PC-9 (cell line): ENCODE measurements at regions not wholly inside any gene's neighbourhood (a gene's known extent, or its start where the extent isn't known, plus 50 kb on each side); places are given as distances from the start of the nearest gene placed in this dataset.

Experiments
- BruUV-seq: library from RNA; stranded (reverse); fragments of 400-500 nt; replicated peaks from 2 replicates; lab custom pipeline; 2021; lab: Mats Ljungman, UMichigan
- CTCF ChIA-PET: fragments of 300-600 bp; sonication (Branson Sonifier 250); formaldehyde crosslinking; loops from one replicate; lab custom pipeline; 2022; ENCODE audit warnings: antibody characterized with exemption; lab: Charles Lee
- POLR2A ChIA-PET: fragments of 300-600 bp; sonication (Branson Sonifier 250); formaldehyde crosslinking; loops from one replicate; lab custom pipeline; 2022; ENCODE audit warnings: antibody characterized with exemption; ENCODE audit not compliant: unreplicated experiment; lab: Charles Lee
- DNase-seq, 2 experiments: peaks; one replicate each; pipeline versions ENCODE4 v3.0.0 to v3.0.0-alpha.2; 2015 to 2022; ENCODE audit warnings: mixed read lengths in 1 of 2
- H2AFZ ChIP-seq: fragments of 200-600 bp; sonication (generic); 2 replicates; pipeline ENCODE4 v1.8.1; 2017; ENCODE audit warnings: antibody characterized with exemption
- H3F3A ChIP-seq: fragments of 200-600 bp; sonication (generic); 2 replicates; pipeline ENCODE4 v1.8.1; 2017; ENCODE audit warnings: antibody characterized with exemption, mild to moderate bottlenecking, low read depth; ENCODE audit not compliant: insufficient read depth
- H3K27ac ChIP-seq: fragments of 200-600 bp; sonication (generic); 2 replicates; pipeline ENCODE4 v1.6.1; 2016; ENCODE audit warnings: mixed run types
- H3K27me3 ChIP-seq: fragments of 200-600 bp; sonication (generic); 2 replicates; pipeline ENCODE4 v1.6.1; 2016; ENCODE audit warnings: low read depth, mixed run types; ENCODE audit not compliant: insufficient read depth
- H3K36me3 ChIP-seq: fragments of 200-600 bp; sonication (generic); 2 replicates; pipeline ENCODE4 v1.6.1; 2016; ENCODE audit warnings: low read depth, mixed run types
- H3K4me1 ChIP-seq: fragments of 200-600 bp; sonication (generic); replicated peaks from 2 replicates; pipeline ENCODE4 v1.6.1; 2016; ENCODE audit warnings: mixed run types; ENCODE audit not compliant: insufficient read depth
- H3K4me2 ChIP-seq: fragments of 200-600 bp; sonication (generic); 2 replicates; pipeline ENCODE4 v1.6.1; 2017; ENCODE audit warnings: mixed run types
- H3K4me3 ChIP-seq: fragments of 200-600 bp; sonication (generic); 2 replicates; pipeline ENCODE4 v1.6.1; 2016; ENCODE audit warnings: mixed run types
- H3K79me2 ChIP-seq: fragments of 200-600 bp; sonication (generic); 2 replicates; pipeline ENCODE4 v1.6.1; 2017; ENCODE audit warnings: low read depth, mixed run types
- H3K9me2 ChIP-seq: fragments of 200-600 bp; sonication (generic); 2 replicates; pipeline ENCODE4 v1.8.1; 2017; ENCODE audit warnings: mild to moderate bottlenecking; ENCODE audit not compliant: insufficient read depth
- H3K9me3 ChIP-seq: fragments of 200-600 bp; sonication (generic); 2 replicates; pipeline ENCODE4 v1.8.1; 2016; ENCODE audit warnings: low read depth; ENCODE audit not compliant: insufficient read depth
- H4K20me1 ChIP-seq: fragments of 200-600 bp; sonication (generic); 2 replicates; pipeline ENCODE4 v1.8.1; 2017; ENCODE audit not compliant: insufficient read depth
- CTCF ChIP-seq: fragments of 200-600 bp; sonication (generic); conservative IDR thresholded peaks from 2 replicates; pipeline ENCODE4 v1.6.1; 2017; ENCODE audit warnings: mixed run types, antibody characterized with exemption, mild to moderate bottlenecking, moderate library complexity
- EZH2 ChIP-seq: fragments of 200-600 bp; sonication (generic); IDR thresholded peaks from 2 replicates; pipeline ENCODE4 v1.8.0; 2017; ENCODE audit warnings: antibody characterized with exemption, low read depth
- intact Hi-C: fragments of 100-400 bp; cut with micrococcal nuclease; formaldehyde crosslinking; loops from one replicate; pipeline ENCODE4 v1.10.0; 2022; ENCODE audit not compliant: unreplicated experiment

DNA sequence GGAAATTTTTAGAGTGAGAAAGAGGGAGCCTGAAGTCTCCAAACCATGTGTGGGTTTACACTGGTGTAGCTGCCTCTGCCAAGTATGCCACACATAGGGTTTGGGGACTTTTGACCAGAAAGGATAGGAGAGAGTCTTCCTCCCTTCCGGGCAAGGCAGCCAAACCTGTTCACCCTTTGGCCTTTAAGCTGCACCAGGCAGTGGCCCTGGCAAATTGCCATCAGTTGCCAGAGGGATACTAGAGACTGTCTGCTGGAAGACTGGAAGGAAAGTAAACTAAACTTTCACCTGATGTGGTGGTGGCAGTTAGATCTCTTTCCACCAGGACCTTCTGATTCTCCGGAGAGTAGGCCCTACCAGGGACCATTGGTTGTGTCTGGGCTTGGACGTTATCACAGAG, 1263.2 kb downstream of the FAM181B start:
- H3K9me3 ChIP-seq = peaks cover 3% of the 10 kb centered on the region; the same call in 1 of the 2 replicates
- H3K27me3 ChIP-seq = no peaks in the 10 kb centered on the region
- no peak for TF ChIP-seq EZH2
- TF ChIP-seq CTCF = no peak
- H3K9me2 ChIP-seq = peaks cover 4% of the 10 kb centered on the region; the same call in 1 of the 2 replicates
- intact Hi-C loops = no loop called here
- no peaks in the 10 kb centered on the region for H3K79me2 ChIP-seq
- no peaks in the 10 kb centered on the region for H3F3A ChIP-seq
- ChIA-PET CTCF (no interaction called here), POLR2A (no interaction called here)
- no peak overlapping the region for H3K27ac ChIP-seq
- H3K4me2 ChIP-seq = no peak overlapping the region
- H3K4me3 ChIP-seq = no peak overlapping the region
- no peaks in the 10 kb centered on the region; the same call in 1 of the 2 replicates for H4K20me1 ChIP-seq
- no peak overlapping the region for H2AFZ ChIP-seq
- H3K36me3 ChIP-seq = no peaks in the 10 kb centered on the region
- no peaks in the 10 kb centered on the region for H3K4me1 ChIP-seq
- peak in 1 of 2 experiments; percentile 1 for DNase-seq
- BruUV-seq = no TSS peak

- H3K4me1 ChIP-seq = no peaks in the 10 kb centered on the region
- no peak overlapping the region for H3K4me3 ChIP-seq
- no peak overlapping the region for H2AFZ ChIP-seq
- no peaks in the 10 kb centered on the region; the same call in 1 of the 2 replicates for H3K9me3 ChIP-seq
- TF ChIP-seq EZH2 (no peak), CTCF (no peak)
- no peaks in the 10 kb centered on the region for H3F3A ChIP-seq
- DNase-seq = no peak
- CTCF ChIA-PET = no interaction called here
- intact Hi-C loops = no loop called here
- H3K79me2 ChIP-seq = no peaks in the 10 kb centered on the region
- POLR2A ChIA-PET = no interaction called here
- H3K4me2 ChIP-seq = no peak overlapping the region
- BruUV-seq = no TSS peak
- no peaks in the 10 kb centered on the region for H3K27me3 ChIP-seq
- H3K27ac ChIP-seq = no peak overlapping the region
- H3K36me3 ChIP-seq = no peaks in the 10 kb centered on the region
- H3K9me2 ChIP-seq = no peaks in the 10 kb centered on the region
- H4K20me1 ChIP-seq = no peaks in the 10 kb centered on the region
These were observed 1273.8 kb downstream of the FAM181B start for GRCh38 chr11:81459766-81460306.

DNA sequence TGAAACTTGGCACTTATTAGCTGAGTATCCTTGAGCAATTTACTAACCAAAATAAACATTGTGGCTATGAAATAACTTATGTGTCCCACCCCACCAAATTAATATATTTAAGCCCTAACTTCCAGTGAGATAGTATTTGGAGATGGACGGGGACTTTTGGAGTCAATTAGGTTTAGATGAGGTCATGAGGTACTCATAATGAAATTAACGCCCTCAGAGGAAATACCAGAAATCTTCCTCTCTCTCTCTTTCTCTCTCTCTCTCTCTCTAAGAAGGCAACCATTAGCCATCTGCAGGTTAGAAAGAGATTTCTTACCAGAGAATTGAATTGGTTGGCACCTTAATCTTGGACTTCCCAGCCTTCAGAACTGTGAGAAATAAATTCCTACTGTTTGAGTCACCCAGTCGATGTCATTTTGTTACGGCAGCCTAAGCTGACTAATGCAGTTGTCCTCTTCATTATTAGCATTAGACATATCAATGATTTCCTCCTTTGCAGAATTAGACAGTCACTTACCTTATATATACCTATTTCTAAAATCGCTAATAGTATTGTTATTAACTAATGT, 1284.0 kb downstream of the FAM181B start:
- Histone ChIP-seq H3F3A (no peaks in the 10 kb centered on the region), H3K4me3 (no peak overlapping the region), H3K36me3 (no peaks in the 10 kb centered on the region), H3K4me1 (no peaks in the 10 kb centered on the region), H3K9me2 (no peaks in the 10 kb centered on the region), H2AFZ (no peak overlapping the region), H3K9me3 (no peaks in the 10 kb centered on the region), H3K79me2 (no peaks in the 10 kb centered on the region), H3K27ac (no peak overlapping the region), H3K27me3 (no peaks in the 10 kb centered on the region), H4K20me1 (no peaks in the 10 kb centered on the region), H3K4me2 (no peak overlapping the region)
- CTCF ChIA-PET = no interaction called here
- intact Hi-C loops = no loop called here
- no TSS peak for BruUV-seq
- no peak for TF ChIP-seq EZH2
- no peak for TF ChIP-seq CTCF
- DNase-seq = no peak
- POLR2A ChIA-PET = no interaction called here
